ENCODE measurements at regions not wholly inside any gene's neighbourhood (a gene's known extent, or its start where the extent isn't known, plus 50 kb on each side); places are given as distances from the start of the nearest gene placed in this dataset.

DNA sequence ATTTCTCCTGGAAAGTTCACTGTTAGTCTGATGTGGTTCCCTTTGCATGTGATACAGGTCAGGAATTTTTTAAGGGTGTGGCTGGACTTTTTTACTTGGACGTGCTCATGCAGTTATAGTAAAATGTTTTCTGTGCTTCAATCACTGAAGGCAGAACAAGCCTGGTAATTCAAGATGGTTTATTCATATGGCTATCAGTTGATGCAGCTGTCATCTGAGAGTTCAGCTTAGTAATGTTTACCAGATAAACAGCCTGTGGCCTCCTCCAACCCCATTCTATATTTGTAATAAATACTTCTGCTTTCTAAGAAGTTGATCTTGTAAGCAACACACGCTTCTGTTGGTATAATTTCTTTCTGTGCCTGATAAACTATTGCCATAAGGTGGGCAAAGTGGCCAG lies 2105.9 kb downstream of the ARAP2 start:
- Histone ChIP-seq H3K36me3 (ENCODE audit: control insufficient read depth in 2 of 2, extremely low read depth in 1 of 2, insufficient read depth in 1 of 2, low read length in 1 of 2) (no peaks in the 10 kb centered on the region), H3K27me3 (replicated peaks in 1 of 2; ENCODE audit: control insufficient read depth in 2 of 2, extremely low read depth in 1 of 2, insufficient read depth in 2 of 2, low read length in 1 of 2) (no peaks in the 10 kb centered on the region), H3K27ac (ENCODE audit: low read length) (no peak overlapping the region), H3K4me1 (ENCODE audit: control insufficient read depth in 1 of 2, extremely low read depth in 1 of 2, insufficient read depth in 2 of 2, low read length in 2 of 2) (no peaks in the 10 kb centered on the region), H3K9me3 (no peaks in the 10 kb centered on the region), H3K4me3 (ENCODE audit: control insufficient read depth in 1 of 2, extremely low read depth in 1 of 2, low read length in 1 of 2) (no peak overlapping the region)
- Mint-ChIP-seq H3K27ac (no peak overlapping the region), H3K4me1 (no peaks in the 10 kb centered on the region), H3K27me3 (no peaks in the 10 kb centered on the region), H3K4me3 (no peak overlapping the region), H3K9me3 (peaks cover 16 to 37% (median 36%) of the 10 kb centered on the region in 3 donors), H3K36me3 (no peaks in the 10 kb centered on the region)
- 33% methylated on average over 1 of the region's 2 CpGs for WGBS (ENCODE audit: insufficient coverage)
- no peak for ATAC-seq (replicated peaks in 1 of 4)
- ChIA-PET CTCF (no interaction called here), POLR2A (no interaction called here)
- no peak for DNase-seq

DNA sequence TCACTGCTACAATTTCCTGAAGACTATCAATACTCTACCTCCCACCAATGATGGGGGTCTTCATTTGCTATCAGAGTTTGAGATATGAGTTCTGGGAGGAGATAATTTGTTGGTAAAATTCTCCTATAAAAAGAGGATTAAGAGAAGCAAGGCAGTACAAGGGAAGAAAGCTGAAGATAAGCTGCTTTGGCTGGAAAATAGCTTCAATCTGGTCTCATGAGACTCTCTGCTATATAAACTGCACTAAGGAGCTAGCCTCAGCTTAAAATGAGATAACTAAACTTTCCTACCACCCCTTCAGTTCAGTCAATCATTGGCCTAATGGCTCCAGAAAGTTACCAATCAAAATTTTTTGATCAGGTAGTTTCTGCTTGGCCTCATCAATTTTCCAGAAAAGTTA lies 2105.0 kb downstream of the ARAP2 start:
- peaks cover 12 to 33% (median 32%) of the 10 kb centered on the region in 3 donors for H3K9me3 Mint-ChIP-seq
- ChIA-PET POLR2A (no interaction called here), CTCF (no interaction called here)

DNA sequence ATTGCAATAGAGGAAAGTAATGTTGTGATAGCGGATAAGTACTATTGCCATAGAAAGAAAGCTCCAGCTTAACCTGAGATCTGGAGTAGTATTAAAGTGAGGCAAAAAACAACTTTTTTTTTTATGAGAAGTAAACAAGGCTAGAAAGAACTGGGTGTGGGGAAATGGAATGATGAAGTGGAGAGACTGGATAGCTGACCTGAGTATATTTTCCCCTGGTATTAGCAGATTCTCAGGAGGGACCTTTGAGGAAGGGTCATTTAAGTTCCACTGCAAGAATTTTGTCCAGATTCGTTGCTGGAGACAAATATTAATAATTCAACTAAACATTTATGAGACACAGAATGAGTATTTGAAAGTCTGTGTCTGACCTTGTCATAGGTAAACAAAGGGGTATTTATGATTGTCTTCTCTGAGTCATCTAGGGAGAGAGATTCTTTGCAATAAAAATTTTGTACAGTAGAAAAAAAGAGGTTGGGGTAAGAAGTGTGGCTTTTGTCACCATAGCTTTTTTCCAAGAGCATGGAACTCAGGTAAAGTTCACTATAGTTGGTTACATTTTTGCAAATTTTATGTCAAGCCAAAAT lies 2095.9 kb downstream of the ARAP2 start:
- ChIA-PET CTCF (no interaction called here), POLR2A (no interaction called here)
- Mint-ChIP-seq H3K36me3 (no peaks in the 10 kb centered on the region), H3K9me3 (peaks cover 9 to 15% (median 12%) of the 10 kb centered on the region in 3 donors), H3K27me3 (no peaks in the 10 kb centered on the region), H3K27ac (no peak overlapping the region), H3K4me3 (no peak overlapping the region), H3K4me1 (no peaks in the 10 kb centered on the region)
- H3K4me3 ChIP-seq (ENCODE audit: control insufficient read depth in 1 of 2, extremely low read depth in 1 of 2, low read length in 1 of 2), result no peak overlapping the region
- no peaks in the 10 kb centered on the region for H3K36me3 ChIP-seq (ENCODE audit: control insufficient read depth in 2 of 2, extremely low read depth in 1 of 2, insufficient read depth in 1 of 2, low read length in 1 of 2)
- H3K27ac ChIP-seq (ENCODE audit: low read length), result no peak overlapping the region
- DNase-seq (no peak), ATAC-seq (replicated peaks in 1 of 4) (no peak)
- WGBS (ENCODE audit: insufficient coverage), result 100% methylated on average over 1 of the region's 2 CpGs
- no peaks in the 10 kb centered on the region for H3K9me3 ChIP-seq
- H3K4me1 ChIP-seq (ENCODE audit: control insufficient read depth in 1 of 2, extremely low read depth in 1 of 2, insufficient read depth in 2 of 2, low read length in 2 of 2), result no peaks in the 10 kb centered on the region
- no peaks in the 10 kb centered on the region for H3K27me3 ChIP-seq (replicated peaks in 1 of 2; ENCODE audit: control insufficient read depth in 2 of 2, extremely low read depth in 1 of 2, insufficient read depth in 2 of 2, low read length in 1 of 2)

More for the DNA sequence above, 2105.0 kb downstream of the ARAP2 start:
- H3K4me1 Mint-ChIP-seq, result no peaks in the 10 kb centered on the region
- no peak overlapping the region for H3K4me3 Mint-ChIP-seq
- Histone ChIP-seq H3K27me3 (replicated peaks in 1 of 2; ENCODE audit: control insufficient read depth in 2 of 2, extremely low read depth in 1 of 2, insufficient read depth in 2 of 2, low read length in 1 of 2) (no peaks in the 10 kb centered on the region), H3K27ac (ENCODE audit: low read length) (no peak overlapping the region), H3K4me1 (ENCODE audit: control insufficient read depth in 1 of 2, extremely low read depth in 1 of 2, insufficient read depth in 2 of 2, low read length in 2 of 2) (no peaks in the 10 kb centered on the region), H3K9me3 (no peaks in the 10 kb centered on the region), H3K4me3 (ENCODE audit: control insufficient read depth in 1 of 2, extremely low read depth in 1 of 2, low read length in 1 of 2) (no peak overlapping the region), H3K36me3 (ENCODE audit: control insufficient read depth in 2 of 2, extremely low read depth in 1 of 2, insufficient read depth in 1 of 2, low read length in 1 of 2) (no peaks in the 10 kb centered on the region)
- H3K27ac Mint-ChIP-seq, result no peak overlapping the region
- H3K36me3 Mint-ChIP-seq, result no peaks in the 10 kb centered on the region
- DNase-seq (no peak), ATAC-seq (replicated peaks in 1 of 4) (no peak)
- H3K27me3 Mint-ChIP-seq, result no peaks in the 10 kb centered on the region

DNA sequence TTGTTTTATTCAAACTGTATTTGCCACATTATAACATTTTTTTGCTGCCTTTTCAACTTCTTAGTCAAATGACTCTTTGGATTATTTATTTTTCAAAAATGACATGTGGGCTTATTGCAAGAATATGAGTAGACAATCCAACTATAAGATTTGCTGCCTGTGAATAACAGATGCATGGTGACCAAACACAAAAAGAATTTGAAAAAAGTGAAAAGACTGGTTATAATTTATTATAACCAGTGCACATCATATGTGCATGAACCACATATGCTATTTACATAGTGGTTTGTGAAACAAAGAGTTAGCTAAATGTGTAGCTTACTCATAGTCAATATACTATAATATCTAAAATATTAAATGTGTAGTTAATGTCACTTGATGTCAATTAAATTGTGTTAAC lies 2086.8 kb downstream of the ARAP2 start:
- POLR2A ChIA-PET, result no interaction called here
- Histone ChIP-seq H3K27me3 (replicated peaks in 1 of 2; ENCODE audit: control insufficient read depth in 2 of 2, extremely low read depth in 1 of 2, insufficient read depth in 2 of 2, low read length in 1 of 2) (no peaks in the 10 kb centered on the region), H3K4me1 (ENCODE audit: control insufficient read depth in 1 of 2, extremely low read depth in 1 of 2, insufficient read depth in 2 of 2, low read length in 2 of 2) (no peaks in the 10 kb centered on the region), H3K4me3 (ENCODE audit: control insufficient read depth in 1 of 2, extremely low read depth in 1 of 2, low read length in 1 of 2) (no peak overlapping the region), H3K27ac (ENCODE audit: low read length) (no peak overlapping the region), H3K36me3 (ENCODE audit: control insufficient read depth in 2 of 2, extremely low read depth in 1 of 2, insufficient read depth in 1 of 2, low read length in 1 of 2) (no peaks in the 10 kb centered on the region), H3K9me3 (peaks cover 3% of the 10 kb centered on the region)
- Mint-ChIP-seq H3K4me1 (no peaks in the 10 kb centered on the region), H3K27ac (no peak overlapping the region), H3K4me3 (no peak overlapping the region), H3K36me3 (no peaks in the 10 kb centered on the region), H3K9me3 (peaks cover 22 to 31% (median 27%) of the 10 kb centered on the region in 3 donors), H3K27me3 (no peaks in the 10 kb centered on the region)
- no peak for ATAC-seq (replicated peaks in 1 of 4)
- DNase-seq, result no peak
- CTCF ChIA-PET, result no interaction called here

DNA sequence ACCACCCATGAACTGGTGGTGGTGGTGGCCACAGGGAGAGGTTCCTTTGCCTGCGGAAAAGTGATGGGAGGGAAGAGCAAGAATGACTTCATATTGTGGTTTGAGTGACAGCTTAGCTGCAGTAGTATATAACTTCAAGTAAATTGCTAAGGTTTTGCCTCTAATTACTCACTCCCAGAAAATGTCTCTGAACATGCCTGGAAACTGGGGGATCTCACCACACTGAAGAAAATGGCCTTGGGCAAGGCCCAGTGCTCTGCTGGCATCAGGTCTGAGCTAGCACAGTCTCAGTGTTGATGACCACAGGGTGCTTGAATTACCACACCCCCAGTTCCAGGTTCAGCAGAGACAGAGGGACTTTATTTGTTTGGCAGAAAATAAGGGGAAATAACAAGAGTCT lies 2085.4 kb downstream of the ARAP2 start:
- Mint-ChIP-seq H3K4me3 (no peak overlapping the region), H3K27ac (no peak overlapping the region), H3K4me1 (no peaks in the 10 kb centered on the region), H3K27me3 (no peaks in the 10 kb centered on the region), H3K9me3 (peaks cover 25 to 35% (median 27%) of the 10 kb centered on the region in 3 donors), H3K36me3 (no peaks in the 10 kb centered on the region)
- Histone ChIP-seq H3K27me3 (replicated peaks in 1 of 2; ENCODE audit: control insufficient read depth in 2 of 2, extremely low read depth in 1 of 2, insufficient read depth in 2 of 2, low read length in 1 of 2) (no peaks in the 10 kb centered on the region), H3K36me3 (ENCODE audit: control insufficient read depth in 2 of 2, extremely low read depth in 1 of 2, insufficient read depth in 1 of 2, low read length in 1 of 2) (no peaks in the 10 kb centered on the region), H3K4me3 (ENCODE audit: control insufficient read depth in 1 of 2, extremely low read depth in 1 of 2, low read length in 1 of 2) (no peak overlapping the region), H3K27ac (ENCODE audit: low read length) (no peak overlapping the region), H3K4me1 (ENCODE audit: control insufficient read depth in 1 of 2, extremely low read depth in 1 of 2, insufficient read depth in 2 of 2, low read length in 2 of 2) (no peaks in the 10 kb centered on the region), H3K9me3 (peaks cover 3% of the 10 kb centered on the region)
- DNase-seq (no peak), ATAC-seq (replicated peaks in 1 of 4) (no peak)
- WGBS (ENCODE audit: insufficient coverage), result no CpG with 5 or more reads among the region's 1 CpG
- CTCF ChIA-PET, result no interaction called here
- POLR2A ChIA-PET, result no interaction called here

DNA sequence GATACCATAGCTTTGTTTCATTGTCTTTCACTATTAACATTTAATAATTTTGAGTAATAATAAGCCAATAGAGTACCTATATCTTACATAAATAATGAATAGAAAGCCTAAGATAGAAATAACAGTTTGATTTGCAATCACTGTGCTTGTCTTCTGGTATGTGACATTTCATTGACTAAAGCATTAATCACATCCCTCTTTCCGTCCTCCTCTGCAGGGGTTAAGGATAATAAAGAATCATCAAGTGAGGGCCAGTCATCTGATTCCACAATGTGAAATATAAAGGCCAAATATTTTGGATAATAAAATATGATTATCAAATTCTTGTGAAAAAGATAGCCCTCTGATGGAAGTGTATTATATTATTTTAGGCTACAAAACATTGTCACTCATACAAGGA lies 2073.4 kb downstream of the ARAP2 start:
- H3K4me3 Mint-ChIP-seq, result no peak overlapping the region
- Histone ChIP-seq H3K4me3 (ENCODE audit: control insufficient read depth in 1 of 2, extremely low read depth in 1 of 2, low read length in 1 of 2) (no peak overlapping the region), H3K36me3 (ENCODE audit: control insufficient read depth in 2 of 2, extremely low read depth in 1 of 2, insufficient read depth in 1 of 2, low read length in 1 of 2) (no peaks in the 10 kb centered on the region), H3K4me1 (ENCODE audit: control insufficient read depth in 1 of 2, extremely low read depth in 1 of 2, insufficient read depth in 2 of 2, low read length in 2 of 2) (no peaks in the 10 kb centered on the region), H3K9me3 (no peaks in the 10 kb centered on the region), H3K27ac (ENCODE audit: low read length) (no peak overlapping the region), H3K27me3 (replicated peaks in 1 of 2; ENCODE audit: control insufficient read depth in 2 of 2, extremely low read depth in 1 of 2, insufficient read depth in 2 of 2, low read length in 1 of 2) (no peaks in the 10 kb centered on the region)
- no peak for DNase-seq
- H3K4me1 Mint-ChIP-seq, result no peaks in the 10 kb centered on the region
- no peak overlapping the region for H3K27ac Mint-ChIP-seq
- ChIA-PET POLR2A (no interaction called here), CTCF (no interaction called here)
- no CpG with 5 or more reads among the region's 1 CpG for WGBS (ENCODE audit: insufficient coverage)
- no peaks in the 10 kb centered on the region for H3K36me3 Mint-ChIP-seq
- no peak for ATAC-seq (replicated peaks in 1 of 4)
- H3K9me3 Mint-ChIP-seq, result peaks cover 9 to 24% (median 12%) of the 10 kb centered on the region in 3 donors
- H3K27me3 Mint-ChIP-seq, result no peaks in the 10 kb centered on the region

DNA sequence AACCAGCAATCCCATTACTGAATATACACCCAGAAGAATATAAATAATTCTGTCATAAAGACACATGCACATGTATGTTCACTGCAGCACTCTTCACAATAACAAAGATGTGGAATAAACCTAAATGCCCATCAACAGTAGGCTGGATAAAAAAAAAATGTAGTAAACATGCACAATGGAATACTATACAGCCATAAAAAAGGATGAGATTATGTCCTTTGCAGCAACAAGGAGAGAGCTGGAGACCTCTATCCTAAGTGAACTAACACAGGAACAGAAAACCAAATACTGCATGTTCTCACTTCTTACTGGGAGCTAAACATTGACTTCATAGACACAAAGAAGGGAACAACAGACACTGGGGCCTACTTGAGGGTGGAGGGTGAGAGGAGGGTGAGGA lies 2067.7 kb downstream of the ARAP2 start:
- no peak for DNase-seq
- Histone ChIP-seq H3K4me1 (ENCODE audit: control insufficient read depth in 1 of 2, extremely low read depth in 1 of 2, insufficient read depth in 2 of 2, low read length in 2 of 2) (no peaks in the 10 kb centered on the region), H3K36me3 (ENCODE audit: control insufficient read depth in 2 of 2, extremely low read depth in 1 of 2, insufficient read depth in 1 of 2, low read length in 1 of 2) (no peaks in the 10 kb centered on the region), H3K27me3 (replicated peaks in 1 of 2; ENCODE audit: control insufficient read depth in 2 of 2, extremely low read depth in 1 of 2, insufficient read depth in 2 of 2, low read length in 1 of 2) (no peaks in the 10 kb centered on the region), H3K4me3 (ENCODE audit: control insufficient read depth in 1 of 2, extremely low read depth in 1 of 2, low read length in 1 of 2) (no peak overlapping the region), H3K27ac (ENCODE audit: low read length) (no peak overlapping the region), H3K9me3 (no peaks in the 10 kb centered on the region)
- POLR2A ChIA-PET, result no interaction called here
- Mint-ChIP-seq H3K4me1 (no peaks in the 10 kb centered on the region), H3K4me3 (no peak overlapping the region), H3K36me3 (no peaks in the 10 kb centered on the region), H3K27ac (no peak overlapping the region), H3K27me3 (no peaks in the 10 kb centered on the region), H3K9me3 (peaks cover 15 to 19% (median 18%) of the 10 kb centered on the region in 3 donors)
- CTCF ChIA-PET, result no interaction called here
- no peak for ATAC-seq (replicated peaks in 1 of 4)
